Muscle layer of duodenum (tissue), 2 donors: ENCODE measurements at regions not wholly inside any gene's neighbourhood (a gene's known extent, or its start where the extent isn't known, plus 50 kb on each side); places are given as distances from the start of the nearest gene placed in this dataset.

Source experiments
- H3K27ac ChIP-seq: one replicate; pipeline ENCODE4 v1.7.0; 2013; ENCODE audit warnings: mild to moderate bottlenecking, low read length
- H3K27me3 ChIP-seq: one replicate; pipeline ENCODE4 v1.7.0; 2013; ENCODE audit warnings: low read depth, mild to moderate bottlenecking, control low read depth, low read length
- H3K36me3 ChIP-seq, 2 donors: one replicate each; pipeline ENCODE4 v1.7.0; 2013; ENCODE audit warnings: low read length in 2 of 2, control low read depth in 1 of 2, mild to moderate bottlenecking in 1 of 2; ENCODE audit not compliant: insufficient read depth in 2 of 2, control insufficient read depth in 1 of 2
- H3K4me1 ChIP-seq, 2 donors: one replicate each; pipeline ENCODE4 v1.7.0; 2013; ENCODE audit warnings: low read length in 2 of 2, mild to moderate bottlenecking in 2 of 2, control low read depth in 1 of 2, moderate library complexity in 1 of 2; ENCODE audit not compliant: insufficient read depth in 2 of 2, control insufficient read depth in 1 of 2
- H3K4me3 ChIP-seq, 2 donors: one replicate each; pipeline ENCODE4 v1.7.0; 2013; ENCODE audit warnings: low read length in 2 of 2, low read depth in 1 of 2, mild to moderate bottlenecking in 1 of 2
- H3K9me3 ChIP-seq, 2 donors: one replicate each; pipeline ENCODE4 v1.7.0; 2013; ENCODE audit warnings: low read length in 2 of 2, control low read depth in 1 of 2, mild to moderate bottlenecking in 1 of 2; ENCODE audit not compliant: control insufficient read depth in 1 of 2
- donor health status: healthy.

DNA sequence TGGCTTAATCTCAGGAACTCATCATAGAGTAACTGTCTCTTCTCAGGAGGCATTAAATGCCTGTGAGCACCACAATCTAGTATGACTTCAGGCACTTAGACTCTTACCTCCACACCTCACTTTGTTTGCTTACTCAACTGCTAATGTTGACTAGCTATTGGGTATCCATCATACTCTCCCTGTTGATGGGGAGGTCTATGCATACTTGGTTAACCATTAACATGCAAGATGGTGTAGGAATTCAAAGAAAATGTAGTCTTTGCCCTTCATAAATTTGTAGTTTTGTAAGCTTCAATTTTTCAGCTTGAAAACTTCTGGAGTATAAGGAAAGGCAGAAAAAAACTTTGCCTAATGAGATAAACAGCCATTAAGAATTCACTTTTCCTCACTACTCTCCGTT is 501.0 kb upstream of the MARCKS start:
- no peaks in the 10 kb centered on the region for H3K9me3 ChIP-seq
- peaks cover 4 to 5% of the 10 kb centered on the region in 2 donors for H3K4me1 ChIP-seq
- H3K27ac ChIP-seq: no peak overlapping the region
- no peak overlapping the region for H3K4me3 ChIP-seq
- no peaks in the 10 kb centered on the region for H3K36me3 ChIP-seq
- H3K27me3 ChIP-seq: no peaks in the 10 kb centered on the region

DNA sequence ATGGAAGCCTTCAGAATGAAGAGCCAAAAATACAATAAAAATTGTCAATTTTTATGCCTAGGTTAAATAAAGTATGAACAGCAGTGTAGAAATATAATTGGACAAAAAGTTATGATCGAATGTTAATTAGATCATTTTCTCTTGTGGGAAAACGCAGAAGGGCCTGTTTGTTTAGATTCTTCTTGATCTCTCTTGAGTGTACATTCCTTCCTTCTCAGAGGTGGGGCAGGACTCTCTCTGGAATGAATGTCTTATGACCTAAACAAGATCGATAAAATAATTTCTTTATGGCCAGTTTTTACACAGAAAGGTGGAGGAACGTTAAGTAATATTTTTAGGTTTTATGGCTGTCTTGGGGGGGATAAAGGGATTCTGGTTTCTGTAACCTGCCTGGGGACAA is 500.1 kb upstream of the MARCKS start:
- Histone ChIP-seq H3K27ac (no peak overlapping the region), H3K9me3 (no peaks in the 10 kb centered on the region), H3K27me3 (no peaks in the 10 kb centered on the region), H3K4me1 (peaks cover 4 to 5% of the 10 kb centered on the region in 2 donors), H3K36me3 (no peaks in the 10 kb centered on the region), H3K4me3 (no peak overlapping the region)

DNA sequence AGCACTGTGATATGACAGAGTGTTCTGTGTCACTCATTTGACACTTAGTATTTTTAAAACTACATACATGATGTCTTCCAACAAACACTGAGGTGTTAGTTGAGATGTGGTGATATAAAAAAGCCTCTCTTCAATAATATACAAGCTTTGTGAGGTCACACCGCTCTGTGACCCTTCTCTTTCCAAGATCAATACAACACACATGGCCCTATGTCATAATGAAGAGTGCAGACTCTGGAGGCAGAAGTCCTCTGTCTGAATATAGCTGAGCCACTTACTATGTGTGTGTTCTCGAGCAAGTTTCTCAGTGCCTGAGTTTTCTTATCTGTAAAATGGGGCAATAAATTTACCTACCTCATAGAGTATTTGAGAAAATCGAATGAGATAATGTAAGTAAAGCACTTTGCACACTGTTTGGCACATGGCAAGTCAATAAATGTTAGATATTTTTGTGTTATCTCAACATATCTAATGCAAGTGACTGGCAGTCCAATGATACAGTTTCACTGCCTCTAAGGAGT is 499.0 kb upstream of the MARCKS start:
- no peaks in the 10 kb centered on the region for H3K9me3 ChIP-seq
- H3K36me3 ChIP-seq: no peaks in the 10 kb centered on the region
- peaks cover 0 to 5% of the 10 kb centered on the region in 2 donors for H3K4me1 ChIP-seq
- H3K27ac ChIP-seq: no peak overlapping the region
- H3K27me3 ChIP-seq: no peaks in the 10 kb centered on the region
- H3K4me3 ChIP-seq: no peak overlapping the region

DNA sequence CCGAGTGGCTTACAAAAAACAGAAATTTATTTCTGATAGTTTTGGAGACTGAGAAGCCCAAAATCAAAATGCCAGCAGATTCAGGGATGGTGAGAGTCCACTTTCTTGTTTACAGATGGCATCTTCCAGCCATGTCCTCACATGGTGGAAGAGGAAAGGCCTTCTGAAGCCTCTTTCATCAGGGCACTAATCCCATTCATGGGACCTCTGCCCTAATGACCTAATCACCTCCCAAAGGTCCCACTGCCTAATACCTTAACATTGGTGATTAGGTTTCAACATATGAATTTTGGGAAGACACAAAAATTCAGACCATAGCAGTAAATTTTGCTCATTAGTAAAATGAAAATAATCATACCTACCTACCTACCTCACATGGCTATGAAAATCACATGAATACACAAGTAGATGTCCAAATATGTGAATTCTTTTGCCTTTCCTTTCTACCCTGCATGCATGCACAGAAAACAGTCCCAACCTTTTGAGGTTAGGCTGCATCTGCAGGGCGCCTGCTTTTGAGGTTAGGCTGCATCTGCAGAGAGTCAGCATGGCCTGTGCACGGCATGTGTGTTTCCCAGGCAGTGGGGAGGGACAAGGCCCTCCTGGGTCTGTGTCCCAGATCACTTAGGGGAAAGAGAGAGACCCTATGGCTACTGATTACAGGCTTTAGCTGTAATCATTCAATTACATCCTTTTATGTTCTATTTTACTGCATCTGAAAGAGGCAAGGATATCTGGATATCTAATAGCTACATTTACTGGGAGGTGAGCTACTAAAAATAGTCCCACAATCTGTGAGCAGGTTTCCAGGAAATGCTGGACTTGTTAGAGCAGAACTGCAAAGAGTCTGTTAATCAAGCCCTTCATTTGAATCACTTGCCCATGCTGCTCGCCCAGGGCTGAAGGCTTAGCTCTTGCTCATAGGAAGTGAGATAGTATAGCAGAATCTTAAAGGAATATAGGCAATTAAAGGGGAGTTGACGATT is 497.7 kb upstream of the MARCKS start:
- Histone ChIP-seq H3K4me3 (no peak overlapping the region), H3K27ac (no peak overlapping the region), H3K9me3 (no peaks in the 10 kb centered on the region), H3K4me1 (peaks cover 0 to 5% of the 10 kb centered on the region in 2 donors), H3K36me3 (no peaks in the 10 kb centered on the region), H3K27me3 (no peaks in the 10 kb centered on the region)

DNA sequence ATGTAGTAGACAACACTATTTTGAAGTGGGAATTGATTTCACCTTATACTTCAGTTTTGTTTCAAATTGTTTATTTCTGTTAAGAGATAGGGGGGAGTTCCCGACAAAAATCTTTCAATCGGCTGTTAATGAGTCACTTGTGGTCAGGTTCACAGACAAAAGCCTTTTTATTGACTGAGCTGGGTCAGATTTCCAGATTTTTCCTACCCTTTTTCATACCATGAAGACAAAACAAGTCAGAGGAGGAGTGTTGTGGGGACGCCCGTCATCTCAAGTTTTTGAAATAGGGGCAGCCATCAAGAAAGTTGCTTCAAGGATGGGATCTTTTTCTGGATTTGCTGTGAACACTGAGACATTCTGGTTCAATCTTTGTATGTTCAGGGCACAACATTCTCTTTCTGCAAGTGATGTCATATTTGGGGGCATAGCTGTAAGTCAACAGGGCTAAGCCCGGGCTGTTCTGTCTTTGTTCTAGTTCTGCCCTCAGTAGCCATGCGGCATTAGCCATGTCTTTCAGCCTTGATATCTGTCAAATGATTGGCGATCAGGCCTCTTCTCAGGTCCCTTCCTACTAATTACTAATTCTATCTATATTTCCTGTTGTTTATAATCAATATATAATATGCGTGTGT is 496.0 kb upstream of the MARCKS start:
- Histone ChIP-seq H3K27me3 (no peaks in the 10 kb centered on the region), H3K27ac (no peak overlapping the region), H3K36me3 (no peaks in the 10 kb centered on the region), H3K9me3 (no peaks in the 10 kb centered on the region), H3K4me3 (no peak overlapping the region), H3K4me1 (peaks cover 0 to 5% of the 10 kb centered on the region in 2 donors)

DNA sequence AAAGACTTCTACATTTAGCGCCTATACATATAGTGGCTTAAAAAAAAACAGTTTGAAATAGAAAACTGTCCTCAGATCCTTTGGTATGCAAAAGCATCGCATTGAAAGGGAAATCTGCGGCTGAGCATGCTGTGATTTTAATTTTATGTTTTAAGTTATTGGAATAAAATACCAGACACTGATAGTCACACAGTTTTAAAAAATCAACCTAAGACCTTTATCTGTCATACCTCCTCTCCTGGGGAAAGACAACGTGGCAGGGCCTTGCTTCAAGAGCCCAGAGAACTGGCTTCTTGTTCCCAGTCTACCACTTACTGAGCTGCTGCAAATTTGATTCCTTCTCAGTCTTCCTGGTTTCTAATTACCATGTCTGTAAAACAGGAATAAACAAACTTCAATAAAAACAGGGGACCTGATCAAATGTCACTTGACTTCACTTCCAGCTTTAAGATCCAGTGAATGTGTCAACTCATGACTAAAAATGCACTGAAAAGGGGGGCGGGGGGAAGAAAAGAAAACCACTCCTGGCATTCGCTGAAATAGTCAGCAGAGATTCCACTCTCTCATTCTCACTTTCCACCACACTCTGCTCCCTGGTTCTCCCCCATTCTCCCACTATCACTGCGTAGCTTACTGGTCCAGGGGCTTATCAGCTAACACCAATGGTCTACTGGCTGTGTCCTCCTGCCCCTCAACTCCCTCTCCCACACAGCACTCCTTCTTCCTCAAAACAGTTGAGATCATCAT is 494.7 kb upstream of the MARCKS start:
- no peaks in the 10 kb centered on the region for H3K27me3 ChIP-seq
- peaks cover 0 to 5% of the 10 kb centered on the region in 2 donors for H3K4me1 ChIP-seq
- no peaks in the 10 kb centered on the region for H3K9me3 ChIP-seq
- no peak overlapping the region for H3K27ac ChIP-seq
- H3K36me3 ChIP-seq: no peaks in the 10 kb centered on the region
- no peak overlapping the region for H3K4me3 ChIP-seq

DNA sequence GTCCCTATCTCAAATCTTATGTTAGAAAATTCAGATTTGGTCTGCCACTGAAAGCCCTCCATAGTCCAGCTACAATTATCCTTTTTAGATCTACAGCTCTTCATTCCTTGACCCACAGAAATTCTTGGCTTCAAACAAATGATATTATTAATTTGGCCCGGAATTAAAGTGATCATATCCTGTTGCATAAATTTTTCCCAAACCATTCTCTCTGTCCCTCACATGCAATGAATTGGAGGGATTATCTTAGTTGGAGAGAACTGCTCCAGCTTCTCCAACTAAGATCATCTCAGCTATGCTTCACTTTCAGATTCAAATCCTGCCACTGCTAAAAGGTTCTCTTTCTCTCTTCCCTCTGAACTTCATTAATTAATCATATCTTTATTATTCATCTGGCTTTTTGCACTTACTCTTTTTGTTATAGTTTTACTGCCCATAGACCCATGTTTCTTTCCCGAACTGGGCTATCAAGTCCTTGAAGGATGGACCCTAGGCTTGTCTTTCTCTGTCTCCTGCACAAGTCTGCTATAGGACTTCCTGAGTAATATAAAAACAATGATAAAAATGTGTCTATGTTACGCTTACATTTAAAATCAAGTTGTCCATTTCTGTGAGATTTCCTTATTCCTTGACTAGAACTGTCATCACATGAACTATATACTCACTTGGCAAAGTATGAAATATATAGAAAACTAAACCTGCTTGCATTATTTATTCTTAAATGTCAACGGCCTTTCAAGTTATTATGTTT is 493.9 kb upstream of the MARCKS start:
- no peaks in the 10 kb centered on the region for H3K27me3 ChIP-seq
- no peak overlapping the region for H3K27ac ChIP-seq
- no peaks in the 10 kb centered on the region for H3K9me3 ChIP-seq
- H3K36me3 ChIP-seq: no peaks in the 10 kb centered on the region
- H3K4me3 ChIP-seq: no peak overlapping the region
- H3K4me1 ChIP-seq: peaks cover 0 to 5% of the 10 kb centered on the region in 2 donors

DNA sequence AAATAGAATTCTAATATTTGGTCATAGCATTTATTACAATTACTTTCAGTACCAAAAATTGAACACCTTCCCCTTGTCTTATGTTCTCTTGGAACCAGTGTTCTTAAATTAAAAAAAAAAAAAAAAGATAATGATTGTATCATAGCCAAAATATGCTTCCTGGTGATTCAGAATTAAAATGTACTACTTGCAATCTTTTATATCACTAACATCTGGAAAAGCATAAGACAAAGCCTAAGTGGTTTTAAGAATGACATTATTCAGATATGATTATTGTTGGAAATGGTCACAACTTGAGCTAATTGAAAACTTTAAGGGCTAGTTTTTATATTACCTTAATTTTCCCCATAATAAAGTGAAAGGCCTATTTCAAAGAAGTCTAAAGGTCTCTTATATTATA is 493.3 kb upstream of the MARCKS start:
- Histone ChIP-seq H3K36me3 (no peaks in the 10 kb centered on the region), H3K27me3 (no peaks in the 10 kb centered on the region), H3K27ac (no peak overlapping the region), H3K4me1 (peaks cover 0 to 5% of the 10 kb centered on the region in 2 donors), H3K9me3 (no peaks in the 10 kb centered on the region), H3K4me3 (no peak overlapping the region)

DNA sequence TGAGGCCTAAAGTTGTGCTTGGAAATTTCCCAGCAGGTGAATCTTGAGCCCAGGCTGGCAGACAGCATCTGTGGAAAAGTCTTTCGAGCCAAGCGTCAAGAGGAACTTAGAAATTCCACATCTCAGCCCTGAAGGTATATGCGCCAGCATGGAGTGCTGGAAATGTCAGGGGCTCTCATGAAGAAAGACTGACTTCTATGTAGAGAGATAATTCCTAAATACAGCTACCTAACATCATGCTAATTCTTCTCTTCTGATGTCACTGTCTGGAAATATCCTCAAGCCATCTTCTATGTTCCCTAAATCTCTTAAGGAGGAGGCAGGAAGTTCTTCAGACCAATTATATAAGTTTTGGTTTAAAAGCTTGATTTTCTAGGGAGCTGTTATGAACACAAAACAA is 492.4 kb upstream of the MARCKS start:
- peaks cover 0 to under 1% of the 10 kb centered on the region in 2 donors for H3K4me1 ChIP-seq
- no peak overlapping the region for H3K27ac ChIP-seq
- no peaks in the 10 kb centered on the region for H3K27me3 ChIP-seq
- H3K4me3 ChIP-seq: no peak overlapping the region
- no peaks in the 10 kb centered on the region for H3K36me3 ChIP-seq
- no peaks in the 10 kb centered on the region for H3K9me3 ChIP-seq

DNA sequence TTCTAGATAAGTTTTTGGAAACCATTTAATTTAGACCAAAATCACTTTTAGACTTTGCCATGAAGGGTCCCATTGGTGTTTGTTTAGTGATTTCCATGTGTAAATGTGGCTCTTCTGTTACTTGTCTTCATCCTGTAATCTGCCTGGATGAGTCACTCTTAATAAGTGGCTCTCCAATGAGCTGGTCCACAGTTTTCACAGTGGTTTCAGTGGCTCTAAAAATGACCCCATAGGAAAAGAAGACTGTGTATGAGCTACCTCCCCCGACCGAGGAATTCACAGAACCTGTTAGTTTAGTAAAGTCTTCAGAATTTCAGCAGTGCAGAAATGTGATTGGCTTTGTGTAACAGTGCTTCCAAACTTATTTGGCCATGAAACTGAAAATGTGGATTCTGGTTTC is 492.0 kb upstream of the MARCKS start:
- no peak overlapping the region for H3K27ac ChIP-seq
- no peaks in the 10 kb centered on the region for H3K36me3 ChIP-seq
- H3K27me3 ChIP-seq: no peaks in the 10 kb centered on the region
- H3K4me3 ChIP-seq: no peak overlapping the region
- no peaks in the 10 kb centered on the region for H3K9me3 ChIP-seq
- no peaks in the 10 kb centered on the region for H3K4me1 ChIP-seq
